GM12878 (cell line): ENCODE measurements at regions not wholly inside any gene's neighbourhood (a gene's known extent, or its start where the extent isn't known, plus 50 kb on each side); places are given as distances from the start of the nearest gene placed in this dataset.

Source experiments
- BHLHE40 ChIP-seq, 2 experiments: fragments of 450-650 bp in 1 of 2; IDR thresholded peaks; 2 replicates each; pipeline ENCODE4 v1.6.1; 2011 to 2017; ENCODE audit warnings: low read depth in 2 of 2, borderline replicate concordance in 1 of 2, improper control_type of control experiment in 1 of 2, low read length in 1 of 2, mild to moderate bottlenecking in 1 of 2
- JUND ChIP-seq: IDR thresholded peaks from 2 replicates; pipeline ENCODE4 v1.6.1; 2012; ENCODE audit warnings: low read depth, mild to moderate bottlenecking, low read length, improper control_type of control experiment, moderate library complexity
- SP1 ChIP-seq: IDR thresholded peaks from one replicate; pipeline ENCODE4 v1.6.1; 2011; ENCODE audit warnings: low read depth, low read length
- TF ChIP-seq, protein P1 (sequence below), 3 experiments: IDR thresholded peaks in 2 of 3; conservative IDR thresholded peaks in 1 of 3; 2 replicates each; pipeline ENCODE4 v1.5.1; 2011; ENCODE audit warnings: low read depth in 3 of 3, low read length in 3 of 3, mild to moderate bottlenecking in 3 of 3, control low read depth in 2 of 3, moderate library complexity in 2 of 3, inconsistent platforms in 1 of 3, mixed read lengths in 1 of 3; ENCODE audit not compliant: control insufficient read depth in 2 of 3, insufficient read depth in 1 of 3; ENCODE audit errors: extremely low read depth in 1 of 3

DNA sequence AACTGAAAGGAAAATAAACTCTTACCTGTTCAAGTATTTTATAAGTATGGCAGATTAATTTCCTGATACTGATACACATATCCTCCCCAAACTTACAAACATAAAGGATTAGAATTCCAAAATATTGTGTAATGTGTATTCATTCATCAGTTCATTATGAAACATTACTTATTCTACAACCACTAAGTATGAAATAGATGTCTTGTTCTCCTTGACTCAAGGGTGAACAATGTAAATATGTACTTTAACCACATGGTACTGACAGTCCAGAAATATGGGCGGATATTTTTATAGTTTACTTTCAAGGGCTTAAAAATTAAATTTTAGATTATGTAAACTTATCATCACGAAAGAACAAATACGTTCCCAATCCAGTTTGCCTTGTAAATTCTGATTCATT, 334.0 kb downstream of the LIG4 start:
- TF ChIP-seq SP1: no peak
- no peak for TF ChIP-seq BHLHE40 (IDR thresholded peaks at IDR 0.05; ENCODE audit: borderline replicate concordance in 1 of 2, low read depth in 2 of 2, low read length in 1 of 2)
- TF ChIP-seq, protein P1, sequence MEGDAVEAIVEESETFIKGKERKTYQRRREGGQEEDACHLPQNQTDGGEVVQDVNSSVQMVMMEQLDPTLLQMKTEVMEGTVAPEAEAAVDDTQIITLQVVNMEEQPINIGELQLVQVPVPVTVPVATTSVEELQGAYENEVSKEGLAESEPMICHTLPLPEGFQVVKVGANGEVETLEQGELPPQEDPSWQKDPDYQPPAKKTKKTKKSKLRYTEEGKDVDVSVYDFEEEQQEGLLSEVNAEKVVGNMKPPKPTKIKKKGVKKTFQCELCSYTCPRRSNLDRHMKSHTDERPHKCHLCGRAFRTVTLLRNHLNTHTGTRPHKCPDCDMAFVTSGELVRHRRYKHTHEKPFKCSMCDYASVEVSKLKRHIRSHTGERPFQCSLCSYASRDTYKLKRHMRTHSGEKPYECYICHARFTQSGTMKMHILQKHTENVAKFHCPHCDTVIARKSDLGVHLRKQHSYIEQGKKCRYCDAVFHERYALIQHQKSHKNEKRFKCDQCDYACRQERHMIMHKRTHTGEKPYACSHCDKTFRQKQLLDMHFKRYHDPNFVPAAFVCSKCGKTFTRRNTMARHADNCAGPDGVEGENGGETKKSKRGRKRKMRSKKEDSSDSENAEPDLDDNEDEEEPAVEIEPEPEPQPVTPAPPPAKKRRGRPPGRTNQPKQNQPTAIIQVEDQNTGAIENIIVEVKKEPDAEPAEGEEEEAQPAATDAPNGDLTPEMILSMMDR (IDR thresholded peaks at IDR 0.05 in 2 of 3, conservative IDR thresholded peaks at IDR 0.05 in 1 of 3; ENCODE audit: control insufficient read depth in 2 of 3, extremely low read depth in 1 of 3, insufficient read depth in 1 of 3, low read depth in 3 of 3, low read length in 3 of 3): no peak
- TF ChIP-seq JUND: no peak
